ENCODE measurements at regions not wholly inside any gene's neighbourhood (a gene's known extent, or its start where the extent isn't known, plus 50 kb on each side); places are given as distances from the start of the nearest gene placed in this dataset.

GRCh38 chr1:38476850-38477178, 382.8 kb downstream of the RRAGC start:
- no peaks in the 10 kb centered on the region for H3K4me1 ChIP-seq (ENCODE audit: insufficient read depth, insufficient read length)
- no peak for DNase-seq (ENCODE audit: low read depth, low spot score)
- peaks cover 18% of the 10 kb centered on the region; the same call in 1 of the 2 replicates for H3K9me3 ChIP-seq (ENCODE audit: insufficient read depth, low read length)
- peak overlapping the region; percentile 26 for H3K4me3 ChIP-seq (ENCODE audit: insufficient read length, low read depth)
- peak overlapping the region; percentile 69 for H3K9ac ChIP-seq (ENCODE audit: insufficient read length, low read depth)
- H3K27me3 ChIP-seq (ENCODE audit: insufficient read depth, insufficient read length): peaks cover 12% of the 10 kb centered on the region
- H3K36me3 ChIP-seq (ENCODE audit: insufficient read depth, insufficient read length, low read length): no peaks in the 10 kb centered on the region
- TF ChIP-seq ZNF274 (IDR thresholded peaks at IDR 0.05; ENCODE audit: low read depth, low read length) (no peak), SUZ12 (IDR thresholded peaks at IDR 0.05; ENCODE audit: extremely low read depth, insufficient read depth, insufficient read length) (no peak), YY1 (IDR thresholded peaks at IDR 0.05; ENCODE audit: insufficient read depth, insufficient read length) (no peak)

DNA sequence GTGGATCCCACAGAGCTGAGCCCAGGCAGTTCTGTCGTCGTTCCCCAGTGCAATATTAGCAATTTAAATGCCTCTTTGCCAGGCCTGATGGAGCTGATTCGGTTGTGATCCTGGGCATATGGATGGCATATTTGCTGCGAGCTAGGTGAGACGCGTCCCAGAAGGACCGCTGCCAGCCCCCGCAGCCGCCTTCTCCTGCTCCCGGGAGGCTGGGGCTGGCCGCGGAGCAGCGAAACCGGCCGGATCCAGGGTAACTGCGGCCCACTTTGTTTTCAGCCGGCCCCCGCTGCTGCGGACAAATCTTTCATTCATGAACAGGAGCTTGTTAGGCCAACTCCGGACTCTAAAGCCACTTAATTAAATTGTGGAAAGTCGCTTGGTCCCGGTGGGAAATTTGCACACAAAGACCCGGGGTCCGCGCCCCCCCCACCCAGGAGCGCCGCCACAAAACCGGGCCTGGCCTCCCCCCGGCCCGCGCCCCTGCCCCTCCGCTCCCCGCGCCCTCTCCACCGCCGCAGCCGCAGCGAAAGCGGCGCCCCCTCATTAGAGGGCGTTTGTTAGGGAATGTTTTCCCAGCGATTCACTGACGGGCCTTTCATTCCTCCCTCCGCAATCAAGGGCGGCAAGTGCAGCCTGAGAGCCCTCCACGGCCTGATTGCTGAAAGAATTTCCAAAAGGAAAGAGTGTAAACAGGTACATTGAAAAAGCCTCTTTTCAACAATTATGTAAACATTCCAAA, 383.3 kb downstream of the RRAGC start:
- peaks cover 18% of the 10 kb centered on the region; the same call in 1 of the 2 replicates for H3K9me3 ChIP-seq (ENCODE audit: insufficient read depth, low read length)
- peaks cover 12% of the 10 kb centered on the region for H3K27me3 ChIP-seq (ENCODE audit: insufficient read depth, insufficient read length)
- H3K4me1 ChIP-seq (ENCODE audit: insufficient read depth, insufficient read length): no peaks in the 10 kb centered on the region
- no peak for DNase-seq (ENCODE audit: low read depth, low spot score)
- TF ChIP-seq YY1 (IDR thresholded peaks at IDR 0.05; ENCODE audit: insufficient read depth, insufficient read length) (no peak), ZNF274 (IDR thresholded peaks at IDR 0.05; ENCODE audit: low read depth, low read length) (no peak), SUZ12 (IDR thresholded peaks at IDR 0.05; ENCODE audit: extremely low read depth, insufficient read depth, insufficient read length) (no peak)
- H3K9ac ChIP-seq (ENCODE audit: insufficient read length, low read depth): peak overlapping the region; percentile 72
- no peaks in the 10 kb centered on the region for H3K36me3 ChIP-seq (ENCODE audit: insufficient read depth, insufficient read length, low read length)
- H3K4me3 ChIP-seq (ENCODE audit: insufficient read length, low read depth): peak overlapping the region; percentile 49

DNA sequence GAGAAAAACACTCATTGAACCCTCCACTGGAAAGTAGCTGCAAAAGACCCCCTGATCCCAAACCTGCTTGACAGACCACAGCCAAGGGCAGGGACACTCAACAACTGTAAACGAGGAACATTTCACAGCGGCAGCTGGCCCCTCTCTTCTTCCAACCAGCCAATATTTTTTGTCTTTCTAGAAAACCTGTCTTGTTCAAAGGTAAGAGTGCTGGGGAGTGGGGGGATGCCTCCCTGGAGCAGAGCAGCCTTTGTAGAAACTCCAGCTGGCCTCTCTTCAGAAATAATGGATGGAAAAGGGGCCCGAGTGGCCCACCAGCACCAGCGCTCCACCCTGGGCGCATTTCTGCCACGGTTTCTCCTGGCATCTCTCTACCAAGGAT, 384.0 kb downstream of the RRAGC start:
- peak overlapping the region; percentile 52 for H3K9ac ChIP-seq (ENCODE audit: insufficient read length, low read depth)
- H3K27me3 ChIP-seq (ENCODE audit: insufficient read depth, insufficient read length): peaks cover 12% of the 10 kb centered on the region
- H3K36me3 ChIP-seq (ENCODE audit: insufficient read depth, insufficient read length, low read length): no peaks in the 10 kb centered on the region
- peaks cover 18% of the 10 kb centered on the region; the same call in 1 of the 2 replicates for H3K9me3 ChIP-seq (ENCODE audit: insufficient read depth, low read length)
- DNase-seq (ENCODE audit: low read depth, low spot score): no peak
- H3K4me1 ChIP-seq (ENCODE audit: insufficient read depth, insufficient read length): no peaks in the 10 kb centered on the region
- peak overlapping the region; percentile 49 for H3K4me3 ChIP-seq (ENCODE audit: insufficient read length, low read depth)
- TF ChIP-seq SUZ12 (IDR thresholded peaks at IDR 0.05; ENCODE audit: extremely low read depth, insufficient read depth, insufficient read length) (no peak), YY1 (IDR thresholded peaks at IDR 0.05; ENCODE audit: insufficient read depth, insufficient read length) (no peak), ZNF274 (IDR thresholded peaks at IDR 0.05; ENCODE audit: low read depth, low read length) (no peak)

- peak overlapping the region; percentile 52 for H3K9ac ChIP-seq (ENCODE audit: insufficient read length, low read depth)
- peaks cover 18% of the 10 kb centered on the region; the same call in 1 of the 2 replicates for H3K9me3 ChIP-seq (ENCODE audit: insufficient read depth, low read length)
- peaks cover 12% of the 10 kb centered on the region for H3K27me3 ChIP-seq (ENCODE audit: insufficient read depth, insufficient read length)
- TF ChIP-seq YY1 (IDR thresholded peaks at IDR 0.05; ENCODE audit: insufficient read depth, insufficient read length) (no peak), SUZ12 (IDR thresholded peaks at IDR 0.05; ENCODE audit: extremely low read depth, insufficient read depth, insufficient read length) (no peak), ZNF274 (IDR thresholded peaks at IDR 0.05; ENCODE audit: low read depth, low read length) (no peak)
- H3K4me3 ChIP-seq (ENCODE audit: insufficient read length, low read depth): no peak overlapping the region
- no peaks in the 10 kb centered on the region for H3K36me3 ChIP-seq (ENCODE audit: insufficient read depth, insufficient read length, low read length)
- DNase-seq (ENCODE audit: low read depth, low spot score): no peak
- H3K4me1 ChIP-seq (ENCODE audit: insufficient read depth, insufficient read length): no peaks in the 10 kb centered on the region
Measured at GRCh38 chr1:38474738-38475623, 384.6 kb downstream of the RRAGC start.

DNA sequence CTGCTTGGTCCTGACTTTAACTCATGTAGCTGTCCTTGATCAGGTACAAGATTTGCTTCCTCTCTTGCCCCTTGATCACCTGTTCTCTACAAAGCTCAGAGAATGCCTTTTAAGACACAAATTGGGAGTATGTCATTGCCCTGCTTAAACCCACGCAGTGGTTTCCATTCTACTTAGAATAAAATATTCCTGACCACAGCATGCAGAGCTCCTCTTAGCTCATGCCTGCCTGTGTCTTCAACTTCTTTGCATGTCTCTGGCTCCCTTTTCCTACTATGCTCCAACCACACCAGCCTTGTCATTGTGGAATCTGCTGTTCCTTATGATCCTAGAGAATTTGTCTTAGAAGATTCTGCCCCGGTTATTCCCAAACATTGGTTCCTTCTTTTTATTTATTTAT, 393.1 kb downstream of the RRAGC start:
- Histone ChIP-seq H3K9me3 (ENCODE audit: insufficient read depth, low read length) (peaks cover 19% of the 10 kb centered on the region), H3K27me3 (ENCODE audit: insufficient read depth, insufficient read length) (no peaks in the 10 kb centered on the region), H3K4me1 (ENCODE audit: insufficient read depth, insufficient read length) (no peaks in the 10 kb centered on the region), H3K4me3 (ENCODE audit: insufficient read length, low read depth) (no peak overlapping the region), H3K36me3 (ENCODE audit: insufficient read depth, insufficient read length, low read length) (no peaks in the 10 kb centered on the region), H3K9ac (ENCODE audit: insufficient read length, low read depth) (no peak overlapping the region)
- no peak for TF ChIP-seq ZNF274 (IDR thresholded peaks at IDR 0.05; ENCODE audit: low read depth, low read length)
- no peak for TF ChIP-seq YY1 (IDR thresholded peaks at IDR 0.05; ENCODE audit: insufficient read depth, insufficient read length)
- no peak for TF ChIP-seq SUZ12 (IDR thresholded peaks at IDR 0.05; ENCODE audit: extremely low read depth, insufficient read depth, insufficient read length)
- no peak for DNase-seq (ENCODE audit: low read depth, low spot score)

- TF ChIP-seq SUZ12 (IDR thresholded peaks at IDR 0.05; ENCODE audit: extremely low read depth, insufficient read depth, insufficient read length): no peak
- no peak for TF ChIP-seq YY1 (IDR thresholded peaks at IDR 0.05; ENCODE audit: insufficient read depth, insufficient read length)
- TF ChIP-seq ZNF274 (IDR thresholded peaks at IDR 0.05; ENCODE audit: low read depth, low read length): no peak
- Histone ChIP-seq H3K9ac (ENCODE audit: insufficient read length, low read depth) (no peak overlapping the region), H3K4me1 (ENCODE audit: insufficient read depth, insufficient read length) (no peaks in the 10 kb centered on the region), H3K27me3 (ENCODE audit: insufficient read depth, insufficient read length) (no peaks in the 10 kb centered on the region), H3K36me3 (ENCODE audit: insufficient read depth, insufficient read length, low read length) (no peaks in the 10 kb centered on the region), H3K9me3 (ENCODE audit: insufficient read depth, low read length) (peaks cover 21% of the 10 kb centered on the region), H3K4me3 (ENCODE audit: insufficient read length, low read depth) (no peak overlapping the region)
- no peak for DNase-seq (ENCODE audit: low read depth, low spot score)
Measured at GRCh38 chr1:38465460-38465859, 394.1 kb downstream of the RRAGC start.
